GM12864 (cell line): ENCODE measurements at regions not wholly inside any gene's neighbourhood (a gene's known extent, or its start where the extent isn't known, plus 50 kb on each side); places are given as distances from the start of the nearest gene placed in this dataset.

ENCODE experiments used
- DNase-seq: peaks from one replicate; pipeline ENCODE4 v3.0.0-alpha.2; 2011; ENCODE audit warnings: low read depth
- H3K4me3 ChIP-seq: 2 replicates; pipeline ENCODE4 v1.5.1; 2011; ENCODE audit warnings: mild to moderate bottlenecking, low read depth, low read length, control low read depth
- TF ChIP-seq, protein P1 (sequence below): IDR thresholded peaks from 2 replicates; pipeline ENCODE4 v1.5.1; 2011; ENCODE audit warnings: low read depth, mild to moderate bottlenecking, moderate library complexity, low read length, control low read depth, inconsistent platforms; ENCODE audit errors: missing control alignments

DNA sequence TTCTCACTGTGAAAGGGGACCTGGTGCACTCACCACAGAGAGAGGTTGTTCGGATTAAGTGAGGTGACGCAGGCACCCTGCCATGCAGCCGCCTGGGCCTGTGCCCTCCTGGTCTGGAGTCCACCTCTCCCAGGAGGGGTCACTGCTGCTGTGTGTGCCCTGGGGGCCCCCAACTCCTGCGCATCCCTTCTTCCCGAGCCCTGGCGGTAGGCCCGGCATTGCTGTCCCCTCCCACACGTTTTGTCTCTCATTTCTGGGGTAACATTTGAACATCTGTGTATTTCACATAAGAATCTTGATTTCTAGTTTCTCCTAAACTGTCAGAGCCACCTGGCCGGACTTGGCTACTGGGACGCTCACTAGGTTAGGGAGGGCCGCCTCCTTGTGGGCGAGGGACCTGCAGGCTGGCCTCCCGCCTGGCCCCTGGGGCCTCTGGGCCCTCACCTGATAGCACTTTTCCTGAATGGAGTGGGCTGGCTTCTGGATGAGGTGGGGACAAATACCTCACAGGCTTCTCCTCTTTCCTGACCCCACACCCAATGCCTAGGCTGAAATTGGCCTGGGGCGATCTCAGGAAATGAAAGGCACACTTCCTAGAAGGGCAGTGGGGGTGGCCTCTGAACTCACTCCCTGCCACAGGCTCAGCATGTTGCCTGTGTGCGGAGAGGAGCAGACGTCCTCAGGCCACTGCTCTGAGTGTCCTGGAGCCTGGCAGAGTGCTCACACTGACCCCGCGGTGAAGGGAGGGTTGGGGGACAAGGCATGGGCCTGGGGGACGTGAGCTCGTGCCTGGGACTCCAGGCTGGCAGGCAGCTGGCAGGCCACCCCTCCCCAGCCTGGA is 104.2 kb upstream of the PRR23E start:
- no peak for DNase-seq
- TF ChIP-seq, protein P1, sequence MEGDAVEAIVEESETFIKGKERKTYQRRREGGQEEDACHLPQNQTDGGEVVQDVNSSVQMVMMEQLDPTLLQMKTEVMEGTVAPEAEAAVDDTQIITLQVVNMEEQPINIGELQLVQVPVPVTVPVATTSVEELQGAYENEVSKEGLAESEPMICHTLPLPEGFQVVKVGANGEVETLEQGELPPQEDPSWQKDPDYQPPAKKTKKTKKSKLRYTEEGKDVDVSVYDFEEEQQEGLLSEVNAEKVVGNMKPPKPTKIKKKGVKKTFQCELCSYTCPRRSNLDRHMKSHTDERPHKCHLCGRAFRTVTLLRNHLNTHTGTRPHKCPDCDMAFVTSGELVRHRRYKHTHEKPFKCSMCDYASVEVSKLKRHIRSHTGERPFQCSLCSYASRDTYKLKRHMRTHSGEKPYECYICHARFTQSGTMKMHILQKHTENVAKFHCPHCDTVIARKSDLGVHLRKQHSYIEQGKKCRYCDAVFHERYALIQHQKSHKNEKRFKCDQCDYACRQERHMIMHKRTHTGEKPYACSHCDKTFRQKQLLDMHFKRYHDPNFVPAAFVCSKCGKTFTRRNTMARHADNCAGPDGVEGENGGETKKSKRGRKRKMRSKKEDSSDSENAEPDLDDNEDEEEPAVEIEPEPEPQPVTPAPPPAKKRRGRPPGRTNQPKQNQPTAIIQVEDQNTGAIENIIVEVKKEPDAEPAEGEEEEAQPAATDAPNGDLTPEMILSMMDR = no peak
- no peak overlapping the region for H3K4me3 ChIP-seq

DNA sequence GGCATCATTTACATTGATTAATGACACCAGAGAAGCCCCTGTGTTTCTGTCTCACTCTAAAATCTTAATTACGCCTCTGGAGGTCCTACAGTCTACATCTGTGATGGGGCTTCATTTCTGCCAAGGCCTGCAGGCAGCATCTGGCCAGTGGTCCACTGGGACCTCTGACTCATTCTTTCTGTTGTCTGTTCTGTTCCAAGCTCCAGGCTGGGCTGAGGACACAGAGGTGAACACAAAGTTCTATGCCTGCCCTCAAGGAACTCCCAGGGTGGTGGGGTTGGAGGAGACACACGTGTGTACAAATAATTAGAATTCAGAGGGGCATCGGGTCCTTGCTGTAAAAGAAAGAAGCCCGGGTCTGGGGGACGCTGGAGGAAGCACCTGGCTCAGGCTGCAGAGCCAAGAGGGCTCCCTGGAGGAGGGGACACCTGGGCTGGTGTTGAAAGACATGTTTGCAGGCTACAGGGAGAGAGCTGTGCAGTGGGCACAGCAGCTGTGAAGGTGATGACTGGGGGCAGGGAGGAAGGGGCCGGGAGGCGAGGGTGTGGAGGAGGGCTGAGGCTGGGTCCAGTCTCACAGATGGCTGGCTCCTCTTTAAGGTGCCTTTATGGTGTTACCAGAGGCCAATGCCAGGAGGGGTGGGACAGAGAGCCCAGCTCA is 103.3 kb upstream of the PRR23E start:
- no peak for DNase-seq
- TF ChIP-seq, protein P1 = no peak
- no peak overlapping the region for H3K4me3 ChIP-seq

DNA sequence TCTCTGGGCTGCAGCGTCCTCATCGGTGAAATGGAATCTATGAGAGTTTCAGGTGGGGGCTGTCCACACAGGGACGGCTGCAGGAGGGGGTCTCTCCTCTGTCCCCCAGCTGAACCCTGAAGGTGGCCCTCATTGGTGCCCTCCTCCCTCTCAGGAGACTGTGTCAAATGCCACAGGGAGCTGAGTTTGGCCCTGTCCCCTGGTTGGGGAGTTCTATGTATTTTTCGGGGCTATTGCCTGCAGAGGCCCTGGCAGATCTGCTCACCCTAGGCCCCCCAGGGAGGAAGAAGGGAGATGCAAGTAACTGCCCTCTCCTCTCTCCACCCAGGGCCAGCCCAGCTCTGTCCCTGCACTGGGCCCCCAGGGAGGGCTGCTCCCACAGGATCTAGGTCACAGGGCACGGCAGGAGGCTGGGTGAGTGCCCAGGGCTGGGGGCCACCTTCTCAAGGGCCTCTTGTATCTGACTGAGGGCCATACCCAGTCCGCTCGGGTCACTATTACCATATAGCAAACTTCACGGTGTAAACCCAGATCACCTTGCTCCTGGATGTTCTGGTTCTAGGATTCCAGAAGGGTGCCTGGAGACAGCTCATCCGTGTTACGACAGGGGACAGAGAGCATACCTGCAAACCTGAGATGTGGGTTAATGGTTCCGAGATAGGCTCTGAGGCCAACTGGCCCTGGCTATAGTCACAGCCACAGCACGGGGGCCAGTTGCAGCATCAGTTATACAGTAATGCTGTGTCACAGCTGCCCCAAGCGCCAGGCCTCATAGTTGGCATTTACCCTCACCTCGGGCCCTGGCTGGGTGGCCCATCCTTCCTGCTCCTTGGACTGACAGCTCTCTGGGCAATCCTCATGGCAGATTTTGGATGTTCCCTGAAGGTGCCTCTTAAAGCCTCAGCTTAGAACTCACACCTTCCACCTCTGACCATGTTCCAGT is 102.4 kb upstream of the PRR23E start:
- no peak for DNase-seq
- TF ChIP-seq, protein P1 = no peak
- H3K4me3 ChIP-seq = no peak overlapping the region

DNA sequence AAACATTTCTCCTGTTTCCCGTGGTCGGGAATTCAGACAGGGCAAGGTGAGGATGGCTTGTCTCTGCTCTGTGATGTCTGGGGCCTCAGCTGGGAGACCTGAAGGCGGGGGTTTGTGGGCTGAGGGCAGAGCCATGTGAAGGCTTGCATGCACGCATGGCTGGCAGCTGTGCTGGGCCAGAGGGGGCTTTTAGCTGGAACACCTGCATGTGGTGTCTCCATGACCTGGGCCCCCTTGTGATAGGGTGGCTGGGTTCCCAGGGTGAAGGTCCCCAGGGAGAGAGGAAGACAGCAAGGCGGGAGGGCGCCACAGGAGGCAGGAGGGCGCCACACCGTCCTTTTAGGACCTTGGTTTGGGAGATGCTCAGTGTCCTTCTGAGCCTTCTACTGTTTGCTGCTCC is 101.6 kb upstream of the PRR23E start:
- H3K4me3 ChIP-seq = no peak overlapping the region
- TF ChIP-seq, protein P1 = no peak
- DNase-seq = no peak

DNA sequence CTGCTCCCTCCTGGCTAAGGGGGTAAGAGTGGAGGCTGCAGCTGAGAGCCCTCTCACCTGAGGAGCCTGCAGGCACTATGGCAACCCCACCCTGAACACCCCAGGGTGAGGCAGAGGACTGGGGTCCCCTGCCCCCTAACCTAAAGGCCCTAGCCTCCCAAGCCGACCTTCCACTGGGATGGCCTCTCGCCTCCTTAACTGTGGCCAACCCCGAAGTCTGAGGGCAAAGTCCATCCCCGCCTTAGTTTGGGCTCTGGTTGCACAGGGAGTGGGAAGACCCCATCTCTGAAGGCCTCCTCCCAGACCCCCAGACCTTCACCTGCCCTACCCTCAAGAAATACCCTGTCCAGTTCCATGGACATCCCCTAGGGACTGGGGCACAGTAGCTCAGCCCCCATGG is 100.6 kb upstream of the PRR23E start:
- H3K4me3 ChIP-seq = no peak overlapping the region
- no peak for DNase-seq
- TF ChIP-seq, protein P1 = no peak

DNA sequence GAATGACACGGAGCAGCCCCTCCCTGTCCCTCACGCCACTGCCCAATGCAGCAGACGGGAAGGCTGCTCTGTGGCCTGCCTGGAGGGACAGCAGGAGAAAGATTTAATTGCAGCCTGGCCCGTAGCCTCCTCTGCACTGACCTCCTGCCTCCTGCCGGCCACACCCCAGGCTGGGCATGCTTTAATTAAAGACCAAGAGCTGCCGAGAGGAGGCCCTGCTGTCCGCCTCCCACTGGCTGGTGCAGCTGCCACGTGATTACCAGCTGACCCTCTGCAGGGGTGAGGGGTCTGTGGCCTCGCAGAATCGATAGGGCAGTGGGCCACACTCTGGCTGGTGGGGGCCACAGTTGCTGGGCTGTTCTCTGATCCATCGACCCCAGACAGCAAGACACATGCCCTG is 100.2 kb upstream of the PRR23E start:
- DNase-seq = no peak
- H3K4me3 ChIP-seq = no peak overlapping the region
- TF ChIP-seq, protein P1 = no peak
